ENCODE measurements at regions not wholly inside any gene's neighbourhood (a gene's known extent, or its start where the extent isn't known, plus 50 kb on each side); places are given as distances from the start of the nearest gene placed in this dataset.

GRCh38 chr9:38278457-38278856, 114.0 kb upstream of the ALDH1B1 start:
- intact Hi-C loops (cut with DNase I), result loop anchor here in 1 of 10 donors (10.0 kb wide), 1 partner anchor 534 kb away; no protein-coding TSS in a partner anchor
- no peak for TF ChIP-seq POLR2A (IDR thresholded peaks at IDR 0.05)
- TF ChIP-seq, protein P1, sequence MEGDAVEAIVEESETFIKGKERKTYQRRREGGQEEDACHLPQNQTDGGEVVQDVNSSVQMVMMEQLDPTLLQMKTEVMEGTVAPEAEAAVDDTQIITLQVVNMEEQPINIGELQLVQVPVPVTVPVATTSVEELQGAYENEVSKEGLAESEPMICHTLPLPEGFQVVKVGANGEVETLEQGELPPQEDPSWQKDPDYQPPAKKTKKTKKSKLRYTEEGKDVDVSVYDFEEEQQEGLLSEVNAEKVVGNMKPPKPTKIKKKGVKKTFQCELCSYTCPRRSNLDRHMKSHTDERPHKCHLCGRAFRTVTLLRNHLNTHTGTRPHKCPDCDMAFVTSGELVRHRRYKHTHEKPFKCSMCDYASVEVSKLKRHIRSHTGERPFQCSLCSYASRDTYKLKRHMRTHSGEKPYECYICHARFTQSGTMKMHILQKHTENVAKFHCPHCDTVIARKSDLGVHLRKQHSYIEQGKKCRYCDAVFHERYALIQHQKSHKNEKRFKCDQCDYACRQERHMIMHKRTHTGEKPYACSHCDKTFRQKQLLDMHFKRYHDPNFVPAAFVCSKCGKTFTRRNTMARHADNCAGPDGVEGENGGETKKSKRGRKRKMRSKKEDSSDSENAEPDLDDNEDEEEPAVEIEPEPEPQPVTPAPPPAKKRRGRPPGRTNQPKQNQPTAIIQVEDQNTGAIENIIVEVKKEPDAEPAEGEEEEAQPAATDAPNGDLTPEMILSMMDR (IDR thresholded peaks at IDR 0.05), result no peak
- ATAC-seq, result no peak
- peaks cover 0 to 10% (median 0%) of the 10 kb centered on the region in 9 donors for H3K27me3 ChIP-seq
- no peaks in the 10 kb centered on the region for H3K9me3 ChIP-seq
- H3K27ac ChIP-seq, result no peak overlapping the region
- H3K36me3 ChIP-seq, result no peaks in the 10 kb centered on the region
- H3K4me3 ChIP-seq, result no peak overlapping the region
- no peaks in the 10 kb centered on the region for H3K4me1 ChIP-seq
- WGBS, 4 donors, result 40 to 66% (median 63%) methylated on average over 4 of the region's 4 CpGs
- no peak for DNase-seq

DNA sequence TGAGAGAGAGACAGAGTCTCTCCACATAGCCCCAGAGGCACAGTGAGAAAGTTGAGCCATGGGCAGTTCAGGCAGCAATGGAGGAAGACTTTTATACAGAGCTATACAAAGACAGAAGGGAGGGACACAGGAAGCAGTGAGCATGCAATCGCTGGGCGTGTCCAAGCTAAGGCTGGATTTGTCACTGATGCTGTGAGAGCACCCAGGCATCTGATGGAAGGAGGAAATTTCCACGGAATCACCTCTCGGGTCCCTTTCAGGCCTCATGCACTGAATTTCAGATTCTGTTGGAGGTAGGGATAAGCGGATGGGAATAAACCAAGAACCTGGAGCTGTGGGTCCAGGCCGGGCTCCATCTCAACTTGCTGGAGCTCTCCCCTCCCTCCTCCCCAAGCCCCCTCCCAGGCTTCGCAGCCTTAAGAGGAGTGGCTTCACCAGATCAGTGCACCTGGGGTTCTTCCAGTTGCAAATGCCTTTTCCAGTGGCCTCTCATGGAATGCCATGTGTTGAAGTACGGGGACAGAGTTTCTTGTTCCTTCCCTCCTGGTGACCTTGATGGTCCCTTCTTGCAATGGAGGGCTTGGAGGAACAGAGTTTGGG, 114.8 kb upstream of the ALDH1B1 start:
- TF ChIP-seq POLR2A (IDR thresholded peaks at IDR 0.05), result no peak
- TF ChIP-seq, protein P1 (IDR thresholded peaks at IDR 0.05), result no peak
- WGBS, 4 donors, result 84 to 91% (median 87%) methylated on average over 8 of the region's 8 CpGs
- no peak for ATAC-seq
- no peaks in the 10 kb centered on the region for H3K9me3 ChIP-seq
- no peaks in the 10 kb centered on the region for H3K4me1 ChIP-seq
- no peaks in the 10 kb centered on the region for H3K36me3 ChIP-seq
- intact Hi-C loops (cut with DNase I), result loop anchor here in 1 of 10 donors (10.0 kb wide), 1 partner anchor 533 kb away; no protein-coding TSS in a partner anchor
- no peak overlapping the region for H3K27ac ChIP-seq
- DNase-seq, result no peak
- H3K27me3 ChIP-seq, result peaks cover 0 to 10% (median 0%) of the 10 kb centered on the region in 9 donors
- H3K4me3 ChIP-seq, result no peak overlapping the region

DNA sequence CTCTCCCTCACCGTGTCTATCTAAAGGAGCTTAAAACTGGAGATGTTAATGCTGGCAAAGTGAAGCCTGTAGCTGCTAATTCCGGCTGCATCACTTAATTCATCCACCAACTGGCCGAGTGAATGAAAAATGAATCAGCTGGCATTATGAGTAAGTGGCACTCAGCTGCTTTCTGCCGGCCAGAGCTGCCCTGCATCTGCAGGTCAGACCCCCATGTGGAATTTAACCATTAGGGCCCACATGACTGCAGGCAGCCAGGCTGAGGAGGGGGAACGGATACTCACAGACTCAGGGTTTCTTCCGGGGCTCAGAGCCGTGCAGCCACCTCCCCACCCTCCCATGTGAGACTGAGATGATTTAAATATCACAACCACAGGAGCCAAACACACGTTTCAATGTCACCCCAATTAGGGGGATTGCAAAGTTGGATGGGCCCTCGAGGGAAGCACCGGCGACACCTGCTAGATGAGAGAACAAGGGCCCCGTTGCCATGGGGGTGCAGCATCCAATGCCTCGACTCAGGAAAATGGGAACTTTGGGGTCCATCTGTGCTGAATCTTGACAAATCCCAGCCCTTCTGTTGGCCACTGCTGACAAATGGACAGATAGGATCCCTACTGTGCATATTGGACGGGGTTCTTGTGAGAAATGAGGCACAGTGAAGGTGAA, 115.6 kb upstream of the ALDH1B1 start:
- Histone ChIP-seq H3K9me3 (peaks cover 0 to under 1% (median 0%) of the 10 kb centered on the region in 12 donors), H3K36me3 (no peaks in the 10 kb centered on the region), H3K4me3 (no peak overlapping the region), H3K27ac (no peak overlapping the region), H3K4me1 (no peaks in the 10 kb centered on the region), H3K27me3 (peaks cover 0 to 10% (median 0%) of the 10 kb centered on the region in 9 donors)
- DNase-seq (no peak), ATAC-seq (no peak)
- TF ChIP-seq, protein P1 (IDR thresholded peaks at IDR 0.05), result no peak
- no peak for TF ChIP-seq POLR2A (IDR thresholded peaks at IDR 0.05)
- intact Hi-C loops (cut with DNase I), result loop anchor here in 1 of 10 donors (10.0 kb wide), 1 partner anchor 532 kb away; no protein-coding TSS in a partner anchor
- 78 to 83% (median 81%) methylated on average over 14 of the region's 14 CpGs for WGBS, 4 donors

DNA sequence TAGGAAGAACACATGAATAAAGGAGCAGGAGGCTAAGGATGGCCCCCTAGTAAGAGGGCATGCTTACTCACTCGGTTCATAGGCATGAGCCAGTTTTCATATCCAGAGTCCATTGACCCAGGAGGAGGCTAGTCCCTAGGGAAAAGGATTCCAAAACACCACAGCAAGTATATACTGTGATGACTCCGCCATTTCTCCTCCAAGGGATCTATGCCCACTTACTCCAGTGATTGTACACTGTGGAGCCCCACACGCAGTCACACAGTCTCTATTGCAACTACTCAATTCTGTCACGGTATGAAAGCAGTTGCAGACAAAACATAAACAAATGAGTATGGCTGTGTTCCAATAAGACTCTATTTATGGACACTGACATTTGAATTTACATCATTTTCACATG, 117.7 kb upstream of the ALDH1B1 start:
- ATAC-seq (no peak), DNase-seq (no peak)
- H3K36me3 ChIP-seq, result no peaks in the 10 kb centered on the region
- no peak overlapping the region for H3K27ac ChIP-seq
- H3K9me3 ChIP-seq, result peaks cover 0 to 4% (median 0%) of the 10 kb centered on the region in 12 donors
- H3K4me1 ChIP-seq, result no peaks in the 10 kb centered on the region
- TF ChIP-seq, protein P1 (IDR thresholded peaks at IDR 0.05), result no peak
- no peak for TF ChIP-seq POLR2A (IDR thresholded peaks at IDR 0.05)
- H3K27me3 ChIP-seq, result peaks cover 0 to 6% (median 0%) of the 10 kb centered on the region in 9 donors
- 63 to 77% (median 68%) methylated on average over 3 to 4 of the region's 4 CpGs for WGBS, 4 donors
- no peak overlapping the region for H3K4me3 ChIP-seq
- intact Hi-C loops (cut with DNase I), result loop anchor here in 1 of 10 donors (10.0 kb wide), 1 partner anchor 530 kb away; no protein-coding TSS in a partner anchor
